ENCODE measurements at regions not wholly inside any gene's neighbourhood (a gene's known extent, or its start where the extent isn't known, plus 50 kb on each side); places are given as distances from the start of the nearest gene placed in this dataset.

DNA sequence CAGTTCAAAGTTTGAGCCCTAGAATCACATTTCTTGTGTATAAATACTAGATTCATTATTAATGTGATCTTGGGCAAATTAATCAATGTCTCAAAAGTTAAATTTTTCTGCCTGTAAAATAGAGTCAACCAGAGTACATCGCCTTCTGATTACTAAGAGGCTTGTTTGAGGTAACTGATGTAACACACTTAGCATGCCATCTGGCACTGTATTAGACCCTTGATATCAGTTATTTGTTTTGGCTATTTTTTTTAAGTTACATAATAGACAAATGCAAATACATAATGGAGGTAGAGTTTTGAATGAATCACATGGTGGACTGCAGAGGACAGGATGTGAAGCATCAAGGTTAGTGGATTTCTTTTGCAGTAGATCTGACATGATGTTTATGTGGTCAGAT lies 298.4 kb downstream of the ADGRL2 start:
- TF ChIP-seq CTCF (IDR thresholded peaks at IDR 0.05) (no peak), POLR2A (IDR thresholded peaks at IDR 0.05) (no peak)

Data from adrenal gland (tissue), 5 donors.